Sciatic nerve (tissue), 2 donors: ENCODE measurements at regions not wholly inside any gene's neighbourhood (a gene's known extent, or its start where the extent isn't known, plus 50 kb on each side); places are given as distances from the start of the nearest gene placed in this dataset.

Source experiments
- ATAC-seq: fragments of 200-7000 bp; cut with Tn5 transposase; one replicate; pipeline ENCODE4 v1.9.1; 2020; ENCODE audit warnings: mild to moderate bottlenecking, moderate library complexity
- DNase-seq: peaks from one replicate; pipeline ENCODE4 v3.0.0-alpha.2; 2020; ENCODE audit warnings: low spot score
- intact Hi-C: fragments of 100-400 bp; cut with DNase I; formaldehyde crosslinking; loops from one replicate; pipeline ENCODE4 v1.14.2; 2022
- donor health status: DM: no; HTN: no; CAD: no.
- donor health status: DM: no; HTN: no; CAD: no.

DNA sequence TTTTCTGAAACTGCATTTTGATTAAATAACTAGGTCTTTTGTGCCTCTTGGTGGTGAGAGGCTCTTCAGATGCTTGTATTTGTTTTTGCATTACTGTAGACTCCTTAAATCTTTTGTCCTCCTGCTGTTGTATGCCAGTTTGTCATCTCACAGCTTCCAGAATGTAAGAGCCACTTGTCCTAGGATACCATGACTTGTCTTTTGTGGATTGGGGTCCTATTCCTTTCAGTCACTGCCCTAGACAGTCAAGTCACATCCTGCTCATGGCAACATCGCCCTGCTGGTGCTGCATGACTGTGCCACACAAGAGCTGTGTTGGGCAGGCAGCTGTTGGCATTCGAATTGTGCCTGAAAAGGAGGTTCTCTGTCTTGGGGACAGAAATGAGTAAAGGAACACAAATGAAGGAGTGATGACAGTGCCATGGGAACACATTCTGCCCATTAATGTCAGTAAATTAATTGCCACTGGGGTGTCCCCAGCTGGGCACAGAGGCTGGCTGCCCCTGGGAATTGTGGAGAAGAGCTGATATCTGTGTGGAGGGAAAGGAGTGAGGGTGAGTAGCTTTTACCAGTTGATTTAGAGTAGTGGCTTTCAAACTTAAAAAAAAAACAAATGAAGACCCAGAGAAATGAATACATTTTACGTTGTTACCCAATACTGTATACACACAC lies 140.3 kb downstream of the ARL6IP6 start:
- intact Hi-C loops, result no loop called here
- DNase-seq (no peak), ATAC-seq (no peak)

DNA sequence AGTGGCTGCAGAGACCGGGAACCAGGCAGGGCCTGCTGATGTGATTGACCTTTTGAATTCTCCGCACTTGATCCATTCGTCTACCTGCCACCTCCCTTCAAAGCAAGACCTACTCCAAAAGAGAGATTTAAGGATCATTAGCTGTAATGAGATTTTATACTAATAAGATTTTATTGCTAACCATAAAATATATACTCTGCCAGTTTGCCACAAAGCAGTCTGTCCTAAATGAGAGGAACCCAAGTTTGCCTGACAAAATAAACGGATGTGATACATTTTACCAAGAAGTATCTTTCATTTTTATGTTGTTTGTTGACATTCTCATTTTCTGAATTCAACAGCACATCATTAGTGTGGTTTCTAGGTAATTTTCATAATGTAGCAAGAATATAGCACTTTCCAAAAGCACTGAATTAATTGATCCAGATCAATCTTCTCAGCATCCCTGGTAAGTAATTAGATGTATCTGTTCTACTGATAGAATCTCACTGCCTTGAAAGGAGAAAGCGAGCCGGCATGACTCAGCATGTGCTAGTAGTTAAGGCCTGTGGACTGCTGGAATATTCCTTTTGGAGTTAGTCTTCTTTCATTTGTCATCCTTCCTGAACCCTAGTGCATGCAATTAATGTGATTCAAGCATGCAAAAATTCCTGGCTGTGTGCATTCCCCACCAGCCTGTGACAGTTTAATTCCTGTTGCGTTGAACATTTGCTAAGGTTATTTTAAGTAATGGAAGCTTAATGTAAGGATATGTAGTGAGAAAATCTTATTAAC lies 128.5 kb downstream of the ARL6IP6 start:
- intact Hi-C loops, result no loop called here
- DNase-seq (no peak), ATAC-seq (no peak)

DNA sequence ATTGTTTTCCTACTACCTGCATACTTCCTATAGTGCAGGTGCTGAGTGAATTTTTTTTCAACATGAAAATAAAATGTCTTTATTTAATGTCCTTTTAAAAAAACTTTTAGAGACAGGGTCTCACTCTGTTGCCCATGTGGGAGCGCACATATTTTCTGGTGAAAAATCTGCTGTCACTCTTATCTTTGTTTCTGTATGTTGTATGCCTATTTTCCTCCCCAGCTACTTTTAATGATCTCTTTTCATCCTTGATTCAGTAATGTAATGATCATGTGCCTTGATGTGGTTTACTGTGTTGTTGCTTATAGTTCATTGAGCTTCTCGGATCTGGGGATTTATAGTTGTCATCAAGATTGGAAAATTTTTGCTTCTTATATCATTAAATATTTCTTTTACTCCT lies 117.3 kb downstream of the ARL6IP6 start:
- DNase-seq, result no peak
- no peak for ATAC-seq
- intact Hi-C loops, result no loop called here

DNA sequence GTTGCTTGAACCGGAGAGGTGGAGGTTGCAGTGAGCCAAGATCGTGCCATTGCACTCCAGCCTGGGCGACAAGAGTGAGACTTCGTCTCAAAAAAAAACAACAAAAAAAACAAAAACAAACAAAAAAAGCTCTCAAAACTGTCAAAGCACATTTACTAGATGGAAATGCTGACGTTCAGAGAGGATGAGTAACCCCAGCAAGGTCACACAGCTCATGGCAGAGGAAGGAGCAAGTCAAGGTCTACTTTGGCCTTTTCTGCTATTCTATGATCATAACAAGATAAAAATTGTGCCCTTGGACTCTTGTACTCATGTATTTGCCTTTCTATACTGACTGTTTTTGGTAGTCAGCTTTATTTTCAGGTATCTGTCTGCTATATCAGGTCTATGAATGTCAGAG lies 109.5 kb downstream of the ARL6IP6 start:
- DNase-seq (no peak), ATAC-seq (no peak)
- intact Hi-C loops, result no loop called here

DNA sequence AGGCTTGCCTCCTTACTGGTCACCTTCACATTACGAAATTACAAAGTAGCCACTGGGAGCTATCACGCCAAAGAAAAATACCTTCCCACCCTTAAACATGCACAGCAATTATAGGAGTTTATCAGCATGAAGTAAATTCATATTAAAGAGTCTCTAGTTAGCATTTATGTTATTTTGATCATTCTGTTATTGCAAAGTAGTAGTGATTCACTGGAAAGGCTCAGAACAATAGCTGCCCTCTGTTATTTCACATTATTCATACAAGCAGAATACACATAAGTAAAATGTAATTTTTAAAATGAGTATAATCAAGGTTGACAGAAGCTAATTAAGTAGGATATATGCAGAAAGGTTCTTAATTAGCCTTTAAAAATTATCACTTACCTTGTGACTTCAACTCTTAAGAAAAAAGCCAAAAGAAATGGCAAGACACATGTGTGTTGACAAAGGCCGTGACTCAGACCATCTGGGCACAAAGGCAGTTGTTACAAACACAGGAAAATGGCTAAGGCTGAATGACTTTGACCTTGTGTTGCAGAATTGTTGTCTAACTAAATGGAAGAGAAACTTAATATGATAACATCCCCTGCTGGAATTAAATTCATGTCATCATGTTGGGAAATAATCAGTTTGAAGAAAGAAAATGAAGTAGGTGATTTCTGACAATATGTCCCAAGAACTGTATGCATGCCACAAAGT lies 108.3 kb downstream of the ARL6IP6 start:
- intact Hi-C loops, result no loop called here
- DNase-seq, result no peak
- ATAC-seq, result no peak

DNA sequence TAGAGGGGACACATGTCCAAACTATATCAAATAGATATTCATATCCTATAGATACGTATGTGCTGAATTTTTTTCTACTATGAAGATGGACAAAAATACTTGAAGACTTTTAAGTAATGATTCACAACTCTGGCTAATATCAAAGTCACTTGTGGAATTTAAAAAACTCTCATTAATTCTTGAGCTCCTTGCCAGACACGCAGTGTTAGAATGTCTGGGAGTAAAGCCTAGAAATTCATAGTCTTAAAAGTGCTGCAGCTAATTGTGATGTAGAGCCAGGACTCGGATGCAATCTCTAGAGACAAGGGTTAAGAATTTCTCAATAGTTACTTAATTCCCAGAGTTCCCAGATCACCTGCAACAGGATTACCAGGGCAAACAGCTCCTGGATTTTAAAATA lies 107.4 kb downstream of the ARL6IP6 start:
- no peak for ATAC-seq
- no peak for DNase-seq
- intact Hi-C loops, result no loop called here

DNA sequence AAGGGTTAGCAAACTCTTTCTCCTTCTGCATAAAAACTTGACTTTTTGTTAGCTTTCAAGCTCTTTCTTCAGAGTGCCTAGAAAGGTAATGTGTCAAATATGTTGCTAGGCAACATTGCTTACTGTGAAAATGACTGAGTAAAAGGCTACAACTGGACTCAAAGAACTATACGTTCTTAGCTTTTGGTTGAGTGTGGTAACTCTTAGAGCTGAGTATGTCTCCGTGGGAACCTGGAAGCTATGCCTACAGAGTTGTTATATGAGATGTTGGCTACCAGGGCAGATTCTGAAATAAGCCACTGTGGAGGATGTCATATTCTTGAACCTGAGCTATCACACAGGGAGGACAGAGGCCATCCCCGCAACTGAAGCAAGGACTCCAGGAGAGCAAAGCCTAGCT lies 105.5 kb downstream of the ARL6IP6 start:
- intact Hi-C loops, result no loop called here
- no peak for DNase-seq
- ATAC-seq, result no peak

DNA sequence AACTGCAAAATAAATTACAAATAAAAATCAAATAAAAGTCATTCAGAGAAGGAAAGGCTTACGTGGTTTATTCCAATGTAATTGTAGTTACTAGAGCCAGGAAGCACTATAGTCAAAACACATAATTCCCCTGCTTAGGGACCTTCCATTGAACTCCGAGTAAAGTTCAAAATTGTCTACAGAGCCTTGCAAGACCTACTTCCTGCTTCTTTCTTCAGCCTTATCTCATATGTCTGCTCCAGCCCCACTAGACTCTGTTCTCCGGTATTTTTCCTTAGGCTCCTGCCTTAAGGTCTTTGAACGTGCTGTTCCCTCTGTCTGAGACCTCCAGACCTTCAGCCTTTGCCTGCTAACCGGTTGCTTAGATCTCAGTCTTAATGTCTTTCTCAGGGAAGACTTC lies 104.3 kb downstream of the ARL6IP6 start:
- ATAC-seq (no peak), DNase-seq (no peak)
- intact Hi-C loops, result no loop called here

DNA sequence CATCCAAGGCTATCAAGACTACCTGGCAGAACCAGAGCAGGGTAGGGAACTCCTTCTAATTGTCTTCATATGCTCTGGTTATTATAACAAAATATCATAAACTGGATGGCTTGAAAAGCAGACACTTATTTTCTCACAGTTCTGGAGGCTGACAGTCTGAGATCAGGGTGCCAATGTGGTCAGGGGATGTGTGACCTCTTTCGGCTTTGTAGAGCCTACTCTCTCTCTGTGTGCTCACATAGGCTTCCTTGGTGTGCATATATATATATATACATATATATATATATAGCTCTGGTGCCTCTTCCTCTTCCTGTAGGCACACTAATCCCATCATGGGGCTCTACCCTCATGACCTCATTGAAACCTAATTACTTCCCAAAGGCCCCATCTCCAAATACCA lies 101.6 kb downstream of the ARL6IP6 start:
- no peak for DNase-seq
- no peak for ATAC-seq
- intact Hi-C loops, result no loop called here

DNA sequence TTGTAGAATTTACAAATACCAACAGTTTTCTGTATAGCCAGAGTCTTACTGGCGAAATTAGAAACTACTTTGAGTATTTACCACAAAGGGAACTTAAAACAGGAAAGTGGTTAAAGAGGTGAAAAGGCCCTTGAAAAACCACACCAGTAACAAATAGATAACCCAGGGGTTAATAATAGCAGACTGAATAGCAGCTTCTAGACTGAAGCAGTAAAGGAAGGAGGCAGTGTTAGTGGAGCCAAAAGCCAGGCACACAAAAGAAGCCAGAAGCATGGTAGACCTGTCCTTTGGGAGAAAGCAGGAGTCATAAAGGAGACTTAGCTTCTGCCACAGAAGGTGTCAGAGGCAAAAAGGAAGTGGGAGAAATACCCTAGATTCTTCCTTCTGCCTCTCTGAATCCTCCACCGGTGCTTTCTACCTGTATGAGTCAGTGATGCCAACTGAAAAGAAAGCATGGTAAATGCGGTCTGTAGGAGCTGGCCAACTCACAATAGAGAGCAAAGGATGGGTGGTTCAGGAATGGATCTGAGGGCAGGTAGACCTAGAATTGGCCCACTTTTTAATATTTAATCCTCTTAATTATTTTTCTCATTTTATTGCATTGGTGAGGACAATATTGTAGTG lies 97.3 kb downstream of the ARL6IP6 start:
- ATAC-seq, result no peak

DNA sequence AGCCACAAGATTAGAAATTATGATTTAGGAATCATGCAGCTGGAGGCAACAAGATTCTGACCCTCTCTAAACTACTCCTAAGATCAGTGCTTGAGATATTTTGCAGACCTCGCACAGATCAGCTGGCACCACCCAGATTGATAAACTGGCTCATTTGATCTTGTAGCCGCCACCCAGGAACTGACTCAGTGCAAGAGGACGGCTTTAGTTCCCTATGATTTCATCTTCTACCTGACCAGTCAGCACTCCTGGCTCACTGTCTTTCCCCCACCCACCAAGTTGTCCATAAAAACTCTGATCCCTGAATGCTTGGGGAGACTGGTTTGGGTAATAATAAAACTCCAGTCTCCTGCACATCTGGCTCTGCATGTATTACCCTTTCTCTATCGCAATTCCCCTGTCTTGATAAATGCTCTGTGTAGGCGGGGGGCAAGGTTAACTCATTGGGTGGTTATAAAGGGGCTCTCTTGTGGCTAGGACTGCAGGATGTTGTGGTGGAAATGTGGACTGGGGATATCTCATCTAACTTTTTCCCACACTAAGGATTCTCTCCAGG lies 96.1 kb downstream of the ARL6IP6 start:
- ATAC-seq, result no peak
- intact Hi-C loops, result no loop called here
- DNase-seq, result no peak

More for the DNA sequence above, 97.3 kb downstream of the ARL6IP6 start:
- intact Hi-C loops, result no loop called here
- no peak for DNase-seq

DNA sequence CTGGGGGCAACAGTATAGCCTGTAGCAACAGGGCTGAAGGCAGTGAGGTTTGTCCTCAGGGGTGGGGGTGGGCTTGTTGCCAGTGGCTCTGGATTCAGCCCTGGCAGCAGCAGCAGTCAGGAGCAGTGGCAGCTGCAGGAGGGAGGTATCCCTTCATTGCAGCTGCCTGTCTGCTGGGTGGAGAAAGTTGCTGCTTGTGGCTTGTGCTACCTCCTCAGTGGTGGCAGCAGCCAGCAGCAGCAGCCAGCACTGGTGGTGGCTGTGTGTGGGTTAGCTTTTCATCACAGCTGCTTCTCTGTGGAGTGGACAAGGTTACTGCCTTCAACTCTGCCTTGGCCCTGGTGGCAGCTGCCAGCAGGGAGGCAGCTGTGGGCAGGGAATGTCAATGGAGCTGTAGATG lies 94.9 kb downstream of the ARL6IP6 start:
- DNase-seq, result no peak
- intact Hi-C loops, result no loop called here
- ATAC-seq, result no peak
